ENCODE measurements at regions not wholly inside any gene's neighbourhood (a gene's known extent, or its start where the extent isn't known, plus 50 kb on each side); places are given as distances from the start of the nearest gene placed in this dataset.
"Not testable (repeated sequence)": the region's sequence is repeated elsewhere in the genome, so short reads cannot be mapped to it uniquely, and the experiment has no call there.

GRCh38 chr16:55993088-55993487 is 117.9 kb upstream of the CES5A start:
- Histone ChIP-seq H3K27ac (no peak overlapping the region), H3K4me3 (ENCODE audit: low read depth, low read length) (no peak overlapping the region), H3K36me3 (no peaks in the 10 kb centered on the region), H3K27me3 (ENCODE audit: insufficient read depth, low read depth, severe bottlenecking) (no peaks in the 10 kb centered on the region), H3K9me3 (ENCODE audit: severe bottlenecking) (no peaks in the 10 kb centered on the region)
- no peak for TF ChIP-seq CTCF (IDR thresholded peaks at IDR 0.05; ENCODE audit: low read depth, low read length)
- no peak for DNase-seq

- DNase-seq = no peak
- H3K27ac ChIP-seq = no peak overlapping the region
Measured at GRCh38 chr16:55992551-55992950, 117.4 kb upstream of the CES5A start.

GRCh38 chr16:55991843-55992242 is 116.7 kb upstream of the CES5A start:
- no peak for TF ChIP-seq CTCF (IDR thresholded peaks at IDR 0.05; ENCODE audit: low read depth, low read length)

More at GRCh38 chr16:55992551-55992950, 117.4 kb upstream of the CES5A start:
- Histone ChIP-seq H3K36me3 (no peaks in the 10 kb centered on the region), H3K4me3 (ENCODE audit: low read depth, low read length) (no peak overlapping the region), H3K9me3 (ENCODE audit: severe bottlenecking) (no peaks in the 10 kb centered on the region), H3K27me3 (ENCODE audit: insufficient read depth, low read depth, severe bottlenecking) (no peaks in the 10 kb centered on the region)
- no peak for TF ChIP-seq CTCF (IDR thresholded peaks at IDR 0.05; ENCODE audit: low read depth, low read length)

GRCh38 chr16:55989569-55989907 is 114.4 kb upstream of the CES5A start:
- Histone ChIP-seq H3K36me3 (no peaks in the 10 kb centered on the region), H3K9me3 (ENCODE audit: severe bottlenecking) (no peaks in the 10 kb centered on the region), H3K27me3 (ENCODE audit: insufficient read depth, low read depth, severe bottlenecking) (no peaks in the 10 kb centered on the region), H3K27ac (no peak overlapping the region), H3K4me3 (ENCODE audit: low read depth, low read length) (no peak overlapping the region)
- DNase-seq = no peak
- TF ChIP-seq CTCF (IDR thresholded peaks at IDR 0.05; ENCODE audit: low read depth, low read length) = no peak

More at GRCh38 chr16:55991843-55992242, 116.7 kb upstream of the CES5A start:
- Histone ChIP-seq H3K4me3 (ENCODE audit: low read depth, low read length) (no peak overlapping the region), H3K27me3 (ENCODE audit: insufficient read depth, low read depth, severe bottlenecking) (no peaks in the 10 kb centered on the region), H3K9me3 (ENCODE audit: severe bottlenecking) (no peaks in the 10 kb centered on the region), H3K27ac (no peak overlapping the region), H3K36me3 (no peaks in the 10 kb centered on the region)
- no peak for DNase-seq

- not testable (repeated sequence) for H3K27me3 ChIP-seq (ENCODE audit: insufficient read depth, low read depth, severe bottlenecking); DNase-seq; H3K9me3 ChIP-seq (ENCODE audit: severe bottlenecking)
Measured at GRCh38 chr16:55988850-55989568, 113.8 kb upstream of the CES5A start.

GRCh38 chr16:55988013-55988412 is 112.8 kb upstream of the CES5A start:
- no peaks in the 10 kb centered on the region for H3K9me3 ChIP-seq (ENCODE audit: severe bottlenecking)
- no peak for TF ChIP-seq CTCF (IDR thresholded peaks at IDR 0.05; ENCODE audit: low read depth, low read length)
- H3K27ac ChIP-seq = no peak overlapping the region
- no peaks in the 10 kb centered on the region for H3K27me3 ChIP-seq (ENCODE audit: insufficient read depth, low read depth, severe bottlenecking)
- DNase-seq = no peak
- H3K36me3 ChIP-seq = no peaks in the 10 kb centered on the region
- no peak overlapping the region for H3K4me3 ChIP-seq (ENCODE audit: low read depth, low read length)

More at GRCh38 chr16:55988850-55989568, 113.8 kb upstream of the CES5A start:
- not testable (repeated sequence) for H3K4me3 ChIP-seq (ENCODE audit: low read depth, low read length); H3K27ac ChIP-seq; H3K36me3 ChIP-seq
